ENCODE measurements at regions not wholly inside any gene's neighbourhood (a gene's known extent, or its start where the extent isn't known, plus 50 kb on each side); places are given as distances from the start of the nearest gene placed in this dataset.

DNA sequence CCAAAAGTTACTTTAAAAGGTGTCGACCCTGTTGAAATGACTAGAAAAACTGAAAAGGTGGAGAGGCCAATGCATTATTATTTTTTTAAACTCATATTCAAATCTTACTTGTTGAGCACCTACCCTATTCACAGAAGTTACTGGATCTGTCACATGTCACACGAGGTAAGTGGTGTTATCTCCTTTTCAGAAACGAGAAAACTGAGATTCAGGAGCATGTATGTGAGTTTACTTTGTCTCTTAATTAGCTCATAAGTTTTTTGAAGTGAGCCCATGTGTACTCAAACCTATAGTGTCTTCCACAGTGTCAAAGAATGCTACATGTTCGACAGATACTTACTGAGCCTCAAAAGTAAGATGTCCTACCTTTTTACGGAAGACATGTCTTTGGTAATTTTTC is 81.8 kb upstream of the EGLN3 start:
- DNase-seq, result no peak

DNA sequence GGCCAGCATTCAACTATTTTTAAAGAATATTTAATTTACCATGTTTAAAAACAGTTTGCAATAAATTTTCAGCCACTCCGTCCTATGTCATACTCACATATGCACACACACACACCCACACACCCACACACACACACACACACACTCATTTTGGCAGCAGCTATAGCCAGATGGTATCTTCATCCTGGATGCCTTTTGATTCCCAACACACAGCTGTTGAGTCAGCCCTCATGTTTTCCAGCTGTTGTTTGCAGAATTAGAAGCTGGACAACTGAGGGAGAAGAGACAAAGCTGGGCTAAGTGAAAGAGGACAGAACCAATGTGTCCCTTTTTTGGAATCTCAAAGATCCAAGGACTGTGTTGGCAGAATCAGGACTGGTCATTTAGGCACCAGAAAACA is 80.0 kb upstream of the EGLN3 start:
- DNase-seq, result no peak

DNA sequence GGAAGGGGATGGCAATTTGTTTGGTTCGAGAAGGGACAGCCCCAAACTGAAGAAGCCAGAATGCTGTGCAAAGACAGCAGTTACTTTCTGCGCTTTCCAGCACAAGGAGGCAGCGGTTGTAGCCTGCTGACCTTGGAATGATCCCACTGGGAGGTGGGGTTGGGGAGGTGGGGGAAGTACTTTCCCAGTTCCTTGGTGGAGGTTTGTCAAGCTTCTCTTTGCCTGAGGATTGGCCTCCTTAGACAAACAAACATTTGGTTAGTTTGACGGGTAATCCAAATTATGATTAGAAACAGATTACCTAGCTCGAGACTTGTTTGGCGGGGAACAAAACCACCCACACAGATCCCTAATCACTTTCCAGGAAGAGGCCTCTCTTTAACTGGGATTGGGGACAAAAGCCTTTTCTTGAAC is 79.1 kb upstream of the EGLN3 start:
- DNase-seq, result no peak

DNA sequence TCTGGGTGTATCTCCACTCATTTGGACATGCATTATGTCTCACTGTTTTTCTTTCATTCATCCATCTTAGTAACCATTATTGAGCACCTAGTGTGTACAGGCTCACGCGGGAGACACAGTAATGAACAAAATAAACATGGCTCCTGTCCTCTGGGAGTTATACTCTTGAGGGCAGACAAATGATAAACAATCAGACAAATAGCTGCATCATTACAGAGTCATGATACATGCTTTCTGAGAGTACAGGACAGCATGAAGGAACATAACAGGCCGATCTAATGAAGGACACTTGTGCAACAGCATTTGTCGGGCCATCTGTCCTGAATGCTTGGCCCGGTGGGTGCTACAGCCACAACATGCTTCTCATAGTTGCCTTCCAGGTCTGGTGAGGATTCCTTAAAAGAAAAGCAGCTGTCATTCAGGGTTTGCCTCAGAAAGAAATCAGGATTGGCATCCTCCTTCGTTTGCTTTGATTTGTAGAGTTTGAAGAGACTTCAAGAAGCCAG is 77.2 kb upstream of the EGLN3 start:
- DNase-seq, result no peak

DNA sequence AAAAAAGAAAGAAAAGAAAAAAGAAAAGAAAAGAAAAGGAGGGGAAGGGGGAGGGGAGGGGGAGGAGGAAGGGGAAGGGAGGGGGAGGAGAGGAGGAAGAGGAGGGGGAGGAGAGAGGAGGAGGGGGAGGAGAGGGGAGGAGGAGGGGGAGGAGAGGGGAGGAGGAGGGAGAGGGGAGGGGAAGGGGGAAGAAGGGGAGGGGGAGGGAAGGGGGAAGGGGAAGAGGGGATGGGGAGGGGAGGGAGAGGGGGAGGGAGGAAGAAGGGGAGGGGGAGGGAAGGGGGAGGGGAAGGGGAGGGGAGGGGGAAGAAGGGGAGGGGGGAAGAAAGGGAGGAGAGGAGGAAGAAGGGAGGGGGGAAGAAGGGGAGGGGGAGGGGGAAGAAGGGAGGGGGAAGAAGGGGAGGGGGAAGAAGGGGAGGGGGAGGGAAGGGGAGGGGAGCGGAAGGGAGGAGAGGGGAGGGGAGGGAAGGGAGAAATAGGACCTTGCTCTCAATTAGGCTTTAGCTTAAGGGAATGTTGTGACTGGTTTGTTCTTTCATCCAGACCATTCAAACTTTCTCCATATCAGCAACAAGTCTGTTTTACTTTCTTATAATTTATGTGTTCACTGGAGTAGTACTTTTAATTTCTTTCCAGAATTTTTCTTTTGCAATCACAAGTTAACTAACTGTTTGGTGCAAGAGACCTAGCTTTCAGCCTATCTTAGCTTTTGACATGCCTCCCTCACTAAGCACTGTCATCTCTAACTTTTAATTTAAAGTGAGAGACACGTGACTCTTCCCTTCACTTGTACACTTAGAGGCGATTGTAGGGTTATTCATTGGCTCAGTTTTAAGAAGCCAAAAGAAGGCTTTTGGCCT is 76.5 kb upstream of the EGLN3 start:
- DNase-seq, result no peak

DNA sequence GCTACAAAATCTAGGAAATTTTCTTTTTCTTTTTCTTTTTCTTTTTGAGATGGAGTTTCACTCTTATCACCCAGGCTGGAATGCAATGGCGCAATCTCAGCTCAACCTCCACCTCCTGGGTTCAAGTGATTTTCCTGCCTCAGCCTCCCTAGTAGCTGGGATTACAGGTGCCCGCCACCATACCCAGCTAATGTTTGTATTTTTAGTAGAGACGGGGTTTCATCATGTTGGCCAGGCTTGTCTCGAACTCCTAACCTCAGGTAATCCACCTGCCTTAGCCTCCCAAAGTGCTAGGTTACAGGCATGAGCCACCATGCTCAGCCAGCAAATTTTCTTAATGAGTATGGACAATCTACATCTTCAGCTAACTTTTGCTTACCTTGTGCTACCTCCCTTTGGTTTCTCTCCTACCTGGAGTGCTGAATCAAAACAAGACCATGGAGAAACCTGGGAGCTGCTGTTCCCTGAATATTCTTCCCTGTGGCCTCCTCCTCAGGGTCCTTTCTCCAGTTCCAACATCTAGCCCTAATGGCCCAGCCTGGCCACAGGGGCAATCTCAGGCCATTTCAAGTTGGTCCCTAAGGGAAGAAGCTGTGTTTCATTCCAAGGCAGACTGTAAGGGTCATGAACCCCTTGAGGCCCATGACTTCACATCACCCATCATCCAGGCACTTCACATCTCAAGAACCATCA is 74.6 kb upstream of the EGLN3 start:
- no peak for DNase-seq

DNA sequence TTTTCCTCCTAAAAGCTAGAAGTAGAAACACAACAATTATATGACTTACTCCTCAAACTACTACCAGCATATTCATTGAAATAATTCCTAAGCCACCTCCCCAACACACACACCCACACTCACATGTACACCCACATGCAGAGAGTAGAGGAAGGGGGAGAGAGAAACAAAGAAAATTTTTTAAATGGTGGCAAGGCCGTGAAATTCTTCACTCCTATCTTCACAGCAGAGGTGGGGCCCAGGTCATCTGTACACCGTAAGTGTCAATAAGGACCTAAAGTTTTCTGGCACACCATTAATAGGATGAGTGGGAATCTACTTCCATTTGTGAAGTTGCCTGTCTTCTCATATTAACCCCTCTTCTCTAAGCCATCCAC is 73.9 kb upstream of the EGLN3 start:
- no peak for DNase-seq

DNA sequence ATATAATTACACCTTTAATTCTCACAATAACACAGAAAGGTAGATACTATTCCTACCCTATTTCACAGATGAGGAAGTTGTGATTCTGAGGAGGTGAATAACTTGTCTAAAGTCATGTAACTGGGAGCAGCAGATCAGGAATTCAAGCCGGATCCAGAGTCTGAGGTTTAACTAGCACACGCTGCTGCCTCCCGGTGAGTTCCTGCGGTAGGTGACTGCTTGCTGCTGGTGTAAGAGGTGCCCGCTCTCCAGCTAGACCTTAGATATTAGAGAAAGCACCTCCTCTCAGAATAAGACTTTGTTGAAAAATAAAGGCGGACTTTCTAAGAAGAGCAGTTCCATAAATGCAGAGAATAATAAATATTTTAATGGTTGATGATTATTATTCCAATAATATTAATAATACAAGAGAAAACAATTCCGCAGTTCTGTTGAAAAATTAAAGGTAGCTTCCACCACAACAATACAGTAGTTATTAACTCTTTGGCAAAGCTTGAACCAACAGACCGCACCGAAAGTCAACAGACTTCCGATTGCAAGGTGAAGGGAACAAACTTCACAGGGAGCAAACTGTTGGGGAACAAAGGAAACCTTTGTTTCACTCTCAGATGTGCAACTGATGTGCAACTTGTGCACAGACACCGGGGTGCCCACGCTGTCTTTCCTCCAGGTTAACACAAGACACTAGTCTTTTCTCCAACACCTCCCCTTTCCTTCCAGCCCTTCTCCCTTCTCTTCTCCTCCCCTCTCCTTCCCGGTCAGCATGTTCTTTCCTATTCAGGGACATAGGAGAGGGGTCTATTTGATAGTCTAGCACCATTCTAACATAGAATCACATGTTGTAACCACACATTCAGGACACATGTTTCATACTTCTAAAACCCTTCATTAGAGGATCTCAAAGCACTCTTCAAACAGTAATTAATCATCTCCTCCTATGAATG is 73.2 kb upstream of the EGLN3 start:
- DNase-seq, result no peak

DNA sequence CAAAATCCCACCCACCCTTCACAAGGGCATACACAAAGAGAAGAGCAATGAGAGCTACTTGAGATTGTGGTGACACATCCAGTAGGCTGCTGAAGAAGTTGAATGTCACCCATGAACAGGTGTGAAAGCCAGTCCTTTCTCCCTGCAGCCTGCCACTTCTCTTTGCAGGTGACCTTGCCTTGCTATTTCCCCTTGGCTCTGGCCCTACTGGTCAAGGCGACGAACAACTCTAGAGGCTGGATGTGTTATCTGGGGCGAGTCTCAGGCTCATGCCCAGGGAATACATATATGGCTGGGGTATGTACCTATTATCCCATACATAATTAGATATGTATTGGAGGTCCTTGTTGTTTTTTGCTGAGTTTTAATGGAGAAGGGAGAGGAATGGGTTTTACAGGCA is 70.2 kb upstream of the EGLN3 start:
- DNase-seq, result no peak

DNA sequence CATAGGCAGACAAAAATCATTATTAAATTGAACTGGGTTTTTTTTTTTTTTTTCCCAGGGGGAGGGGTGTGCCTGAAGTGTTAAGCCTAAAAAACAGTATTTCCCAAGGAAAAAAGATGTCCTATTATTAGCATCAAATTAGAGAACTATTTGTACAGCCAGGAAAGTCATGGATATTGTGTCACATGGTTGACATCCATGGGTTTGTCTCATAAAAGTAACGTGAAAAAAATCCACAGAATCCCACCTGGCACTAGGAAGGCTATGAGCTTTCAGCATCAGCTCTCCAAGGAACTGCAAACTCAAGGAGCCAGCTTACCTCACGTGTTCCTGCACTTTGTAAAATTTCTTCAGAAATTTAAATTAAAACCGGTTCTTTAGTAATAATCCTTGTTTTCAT is 69.1 kb upstream of the EGLN3 start:
- DNase-seq, result no peak

DNA sequence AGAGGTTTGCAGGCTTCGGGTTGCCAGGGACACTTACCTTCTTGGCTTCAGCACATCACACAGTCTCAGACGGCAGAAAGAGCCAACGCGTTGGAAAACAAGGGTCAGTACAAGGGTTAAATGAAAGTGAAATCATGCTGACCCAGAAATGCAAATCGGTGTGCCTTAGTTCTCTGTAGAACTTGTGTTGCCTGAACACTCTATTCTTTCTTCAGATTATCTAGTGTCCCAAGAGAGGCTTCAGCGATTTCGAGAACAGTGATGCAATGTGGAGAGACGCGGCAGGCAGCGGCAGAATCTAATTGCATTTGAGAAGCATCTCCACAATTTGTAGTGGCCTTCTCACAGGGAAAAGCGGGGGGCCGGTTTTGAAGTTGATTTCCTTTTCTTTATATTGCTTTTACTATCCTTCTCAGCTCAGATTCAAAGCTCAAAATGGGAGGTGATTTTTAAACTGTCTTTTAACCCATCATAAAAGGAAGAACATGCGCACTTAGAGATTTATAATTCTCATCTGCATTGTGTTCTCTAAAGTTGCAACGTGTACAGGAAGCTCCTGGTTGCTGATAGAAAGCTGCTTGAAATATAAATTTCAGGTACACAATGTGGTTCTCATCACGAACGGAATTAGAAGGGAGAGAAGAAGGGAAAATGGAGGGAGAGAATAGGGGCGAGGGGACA is 67.8 kb upstream of the EGLN3 start:
- no peak for DNase-seq

DNA sequence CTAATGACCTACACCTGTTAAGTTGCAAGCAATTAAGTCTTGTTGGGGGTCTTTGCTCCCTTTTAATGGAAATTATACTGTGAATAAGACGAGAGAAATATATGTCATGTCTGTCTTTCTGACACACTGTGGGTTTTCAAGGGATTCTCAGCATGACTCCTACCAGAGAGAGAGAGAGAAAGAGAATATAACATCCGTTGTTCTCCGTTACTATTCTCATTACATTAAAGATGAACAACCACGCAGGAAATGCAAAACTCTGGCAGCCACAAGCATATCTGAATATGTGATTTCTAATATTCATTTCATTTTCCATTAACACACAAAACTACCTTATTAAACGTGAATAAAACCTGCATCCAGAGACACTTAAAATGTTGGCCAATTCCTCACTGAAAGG is 67.3 kb upstream of the EGLN3 start:
- no peak for DNase-seq

DNA sequence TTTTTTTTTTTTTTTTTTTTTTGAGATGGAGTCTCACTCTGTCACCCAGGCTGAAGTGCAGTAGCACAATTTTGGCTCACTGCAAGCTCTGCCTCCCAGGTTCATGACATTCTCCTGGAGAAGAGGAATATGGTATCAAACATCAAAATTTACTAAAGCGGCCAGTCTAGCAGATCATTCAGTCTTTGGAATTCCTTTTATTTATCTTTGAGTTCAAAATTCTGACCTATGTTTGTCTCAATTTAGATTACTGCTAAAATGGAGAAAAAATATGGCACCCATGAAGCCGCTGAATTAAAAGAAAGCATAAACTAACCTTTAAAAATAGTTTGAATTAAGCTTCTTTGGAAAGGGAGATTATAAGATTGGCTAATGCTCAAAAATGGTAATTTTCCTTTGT is 64.5 kb upstream of the EGLN3 start:
- no peak for DNase-seq

DNA sequence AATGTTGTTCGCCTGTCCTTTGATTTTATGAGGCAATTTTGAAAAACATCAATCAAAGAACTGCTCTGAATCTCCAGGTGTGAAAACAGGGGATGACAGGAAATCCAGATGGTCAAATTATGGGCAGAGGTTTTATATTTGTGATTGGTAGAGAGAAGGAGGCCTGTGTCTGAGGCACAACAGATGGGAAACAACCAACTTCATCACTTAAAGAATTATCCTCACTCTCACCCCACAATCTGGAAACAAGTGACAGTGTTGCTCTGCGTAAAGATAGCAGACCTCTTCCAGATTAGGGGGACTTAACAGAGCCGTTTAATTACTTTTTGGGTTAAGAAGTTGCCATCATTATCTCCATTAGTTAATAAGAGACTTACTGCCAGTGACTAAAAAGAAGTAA is 64.1 kb upstream of the EGLN3 start:
- no peak for DNase-seq

DNA sequence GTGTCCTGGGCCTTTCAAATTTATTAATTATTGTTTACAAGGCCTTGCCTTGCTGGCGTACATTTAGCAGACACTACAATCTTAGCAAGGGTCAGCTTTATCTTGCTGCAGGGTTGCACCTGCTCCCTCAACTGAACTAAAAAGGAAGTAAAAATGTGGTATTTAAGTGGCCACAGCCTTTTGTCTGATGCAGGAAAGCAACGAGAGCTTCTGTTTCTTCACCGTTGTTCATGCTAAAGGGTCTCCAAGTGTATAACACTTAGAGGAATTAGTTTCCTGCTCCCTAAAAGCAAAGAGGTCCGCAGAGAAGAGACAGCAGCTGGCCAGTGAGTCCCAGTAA is 62.8 kb upstream of the EGLN3 start:
- no peak for DNase-seq

DNA sequence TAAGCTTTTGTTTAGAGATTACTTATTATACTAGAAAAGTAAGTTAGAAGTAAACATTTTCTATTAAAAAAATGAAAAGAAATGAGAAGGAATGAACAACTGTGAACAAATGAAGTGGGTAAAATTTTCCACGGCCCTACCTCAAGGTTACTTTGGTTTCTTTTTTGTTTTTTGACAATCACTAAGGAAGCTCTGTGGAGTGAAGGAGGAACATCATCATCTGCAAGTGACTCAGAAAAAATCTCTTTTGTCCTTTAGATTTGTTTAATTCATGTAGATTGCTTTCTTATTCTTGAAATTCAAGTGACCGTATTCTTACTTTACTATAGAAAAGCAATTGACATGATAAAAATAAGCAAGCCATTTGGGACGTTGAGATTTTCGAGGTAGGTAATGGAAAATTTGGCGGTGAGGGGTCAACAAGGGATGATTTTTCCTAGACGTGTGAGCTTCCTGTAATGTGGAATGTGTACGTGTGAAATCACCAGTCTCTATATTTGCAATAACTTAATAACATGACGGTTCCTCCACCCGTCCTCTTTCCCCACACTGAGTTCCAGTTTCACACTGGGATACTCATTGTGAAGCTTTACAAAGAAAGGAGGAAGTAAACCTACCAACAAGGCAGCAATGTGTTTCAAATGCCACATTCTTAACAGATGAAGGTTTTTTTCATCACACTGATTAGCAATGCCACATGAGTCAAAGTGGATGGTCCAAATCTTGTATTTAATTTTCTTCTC is 62.3 kb upstream of the EGLN3 start:
- no peak for DNase-seq

DNA sequence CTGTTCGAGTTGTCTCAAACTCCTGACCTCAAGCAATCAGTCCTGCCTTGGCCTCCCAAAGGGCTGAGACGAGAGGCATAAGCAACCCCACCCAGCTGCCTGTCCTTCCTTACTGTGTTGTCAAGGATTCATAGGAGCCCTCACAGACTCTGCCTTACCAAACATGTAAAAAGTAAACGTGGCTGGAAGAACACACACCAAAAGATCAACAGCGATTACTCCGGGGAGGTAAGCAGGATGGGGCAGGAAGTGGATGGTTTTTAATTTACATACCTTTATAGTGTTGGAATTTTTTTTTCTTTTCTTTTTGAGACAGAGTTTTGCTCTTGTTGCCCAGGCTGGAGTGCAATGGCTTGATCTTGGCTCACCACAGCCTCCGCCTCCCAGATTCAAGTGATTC is 61.5 kb upstream of the EGLN3 start:
- no peak for DNase-seq

DNA sequence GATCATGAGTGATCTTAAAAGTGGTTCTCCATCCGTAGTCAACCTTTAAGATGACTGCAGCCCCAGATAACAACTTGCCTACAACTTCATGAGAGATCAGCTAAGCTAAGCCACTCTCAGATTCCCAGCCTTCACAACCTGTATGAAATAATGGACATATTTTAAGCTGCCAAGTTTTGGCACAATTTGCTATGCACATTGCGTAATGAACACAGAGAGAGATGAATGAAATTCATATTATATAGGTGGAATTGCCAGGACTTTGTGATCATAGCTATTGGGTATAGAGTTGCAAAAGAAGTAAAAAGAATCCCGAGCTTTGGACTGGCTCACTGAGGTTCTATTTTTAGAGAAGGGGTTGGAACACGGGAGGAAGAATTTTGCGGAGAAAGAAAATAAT is 59.1 kb upstream of the EGLN3 start:
- no peak for DNase-seq

DNA sequence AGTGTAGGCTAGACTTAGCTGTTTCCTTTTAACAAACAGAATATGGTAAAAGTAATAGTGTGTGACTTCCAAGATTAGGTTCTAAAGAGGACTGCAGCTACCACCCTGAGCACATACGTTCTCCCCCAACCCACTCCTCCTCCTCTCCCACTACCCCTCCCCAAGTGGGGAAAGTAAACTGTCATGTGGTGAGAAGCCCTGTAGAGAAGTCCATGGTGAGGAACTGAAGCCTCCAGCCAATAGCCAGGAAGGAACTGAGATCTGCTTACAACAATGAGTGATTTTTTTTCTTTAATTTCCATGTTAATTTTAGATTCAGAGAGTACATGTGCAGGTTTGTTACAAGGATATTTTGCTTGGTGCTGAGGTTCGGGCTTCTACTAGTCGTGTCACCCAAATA is 57.0 kb upstream of the EGLN3 start:
- no peak for DNase-seq

DNA sequence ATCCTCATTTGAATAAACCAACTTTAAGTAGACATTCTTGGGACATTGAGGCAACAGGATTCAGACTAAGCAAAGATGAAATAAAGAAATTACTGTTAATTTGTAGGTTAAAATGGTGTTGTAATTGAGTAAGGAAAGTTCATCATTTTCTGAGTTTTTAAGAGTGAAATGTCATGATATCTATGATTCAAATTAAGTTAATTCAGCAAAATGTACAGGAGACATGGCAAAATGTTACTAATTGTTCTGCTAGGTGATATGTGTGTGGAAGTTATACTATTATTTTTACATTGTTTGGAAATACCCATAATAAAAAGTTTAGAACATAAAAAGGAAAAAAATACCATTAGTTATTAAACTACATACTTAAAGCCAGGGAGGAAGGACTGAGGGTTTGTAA is 55.0 kb upstream of the EGLN3 start:
- no peak for DNase-seq

DNA sequence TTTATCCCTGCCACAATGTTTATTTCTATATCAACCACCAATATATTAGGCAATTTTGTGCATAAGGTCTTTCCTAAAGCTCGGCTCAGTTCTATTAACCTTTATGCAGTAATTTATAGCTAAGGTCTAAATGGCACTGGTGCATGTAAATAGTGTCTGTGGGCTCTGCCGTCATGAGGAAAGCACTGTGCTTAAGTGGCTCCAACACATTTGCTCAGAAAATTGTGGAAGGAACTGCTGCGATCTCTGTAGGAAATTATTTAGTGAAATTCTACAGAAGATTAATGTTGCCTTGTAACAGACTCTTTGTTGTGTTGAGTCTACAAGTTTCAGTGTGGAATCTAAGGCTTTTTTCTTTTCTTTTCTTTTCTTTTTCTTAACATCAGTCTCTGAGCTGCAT is 54.0 kb upstream of the EGLN3 start:
- no peak for DNase-seq

DNA sequence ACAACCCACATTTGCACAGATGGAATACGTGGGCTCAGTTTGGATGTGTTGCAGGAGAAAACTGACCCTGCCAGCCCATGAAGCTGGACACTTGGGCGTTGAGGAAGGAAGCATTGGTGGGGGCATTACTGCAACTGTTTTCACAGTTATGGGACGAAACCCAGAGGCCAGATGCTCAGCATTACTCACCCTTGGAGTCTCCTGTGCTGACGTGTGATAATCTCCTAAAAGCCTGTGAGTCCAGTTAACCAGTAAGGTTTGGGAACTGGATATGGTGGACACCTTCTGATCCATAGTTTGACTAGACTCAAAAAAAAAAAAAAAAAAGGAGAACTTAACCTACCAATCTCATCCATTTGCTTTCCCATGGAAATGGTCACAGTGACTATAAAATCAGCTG is 52.8 kb upstream of the EGLN3 start:
- no peak for DNase-seq
